Glomerular visceral epithelial cell (primary cell): ENCODE measurements at regions not wholly inside any gene's neighbourhood (a gene's known extent, or its start where the extent isn't known, plus 50 kb on each side); places are given as distances from the start of the nearest gene placed in this dataset.
"Not testable (repeated sequence)": the region's sequence is repeated elsewhere in the genome, so short reads cannot be mapped to it uniquely, and the experiment has no call there.

Source experiments
- DNase-seq: peaks from one replicate; pipeline ENCODE4 v3.0.0-alpha.2; 2016; ENCODE audit errors: extremely low spot score

GRCh38 chr11:37907436-37908218 lies 1309.6 kb upstream of the RAG2 start:
- DNase-seq, result no peak

GRCh38 chr11:37905707-37906417 lies 1307.8 kb upstream of the RAG2 start:
- DNase-seq, result no peak

GRCh38 chr11:37896016-37896415 lies 1298.0 kb upstream of the RAG2 start:
- no peak for DNase-seq

- no peak for DNase-seq
Measured at GRCh38 chr11:37881741-37882140, 1283.7 kb upstream of the RAG2 start.

- DNase-seq, result no peak
Measured at GRCh38 chr11:37861671-37862070, 1263.6 kb upstream of the RAG2 start.

- DNase-seq, result not testable (repeated sequence)
Measured at GRCh38 chr11:37858806-37859537, 1260.9 kb upstream of the RAG2 start.

- no peak for DNase-seq
Measured at GRCh38 chr11:37858398-37858797, 1260.4 kb upstream of the RAG2 start.

- DNase-seq, result no peak
Measured at GRCh38 chr11:37857726-37858125, 1259.7 kb upstream of the RAG2 start.

- no peak for DNase-seq
Measured at GRCh38 chr11:37849706-37850105, 1251.7 kb upstream of the RAG2 start.

- no peak for DNase-seq
Measured at GRCh38 chr11:37843603-37844002, 1245.6 kb upstream of the RAG2 start.

- no peak for DNase-seq
Measured at GRCh38 chr11:37841016-37841415, 1243.0 kb upstream of the RAG2 start.

GRCh38 chr11:37840345-37840744 lies 1242.3 kb upstream of the RAG2 start:
- not testable (repeated sequence) for DNase-seq

- no peak for DNase-seq
Measured at GRCh38 chr11:37830529-37830928, 1232.5 kb upstream of the RAG2 start.

GRCh38 chr11:37817727-37818270 lies 1219.8 kb upstream of the RAG2 start:
- no peak for DNase-seq

GRCh38 chr11:37812281-37812880 lies 1214.3 kb upstream of the RAG2 start:
- no peak for DNase-seq

- peak; percentile 36 for DNase-seq
Measured at GRCh38 chr11:37811349-37811748, 1213.3 kb upstream of the RAG2 start.

- DNase-seq, result no peak
Measured at GRCh38 chr11:37804666-37805065, 1206.6 kb upstream of the RAG2 start.

GRCh38 chr11:37788141-37788877 lies 1190.3 kb upstream of the RAG2 start:
- DNase-seq, result peak; percentile 75

- no peak for DNase-seq
Measured at GRCh38 chr11:37786214-37786755, 1188.2 kb upstream of the RAG2 start.

GRCh38 chr11:37774441-37774840 lies 1176.4 kb upstream of the RAG2 start:
- no peak for DNase-seq

GRCh38 chr11:37770145-37770544 lies 1172.1 kb upstream of the RAG2 start:
- DNase-seq, result no peak
